ENCODE measurements at regions not wholly inside any gene's neighbourhood (a gene's known extent, or its start where the extent isn't known, plus 50 kb on each side); places are given as distances from the start of the nearest gene placed in this dataset.

GRCh38 chr1:182193908-182194550 is 132.5 kb upstream of the ZNF648 start:
- DNase-seq (ENCODE audit: low read depth), result peak; percentile 97

GRCh38 chr1:182192966-182193365 is 131.5 kb upstream of the ZNF648 start:
- DNase-seq (ENCODE audit: low read depth), result no peak

GRCh38 chr1:182192215-182192614 is 130.7 kb upstream of the ZNF648 start:
- no peak for DNase-seq (ENCODE audit: low read depth)

- no peak for DNase-seq (ENCODE audit: low read depth)
These were observed 130.0 kb upstream of the ZNF648 start for GRCh38 chr1:182191381-182192115.

- peak; percentile 52 for DNase-seq (ENCODE audit: low read depth)
These were observed 128.1 kb upstream of the ZNF648 start for GRCh38 chr1:182189535-182190066.

- DNase-seq (ENCODE audit: low read depth), result no peak
These were observed 125.2 kb upstream of the ZNF648 start for GRCh38 chr1:182186757-182187146.

GRCh38 chr1:182185842-182186756 is 124.6 kb upstream of the ZNF648 start:
- peak; percentile 74 for DNase-seq (ENCODE audit: low read depth)

GRCh38 chr1:182185136-182185535 is 123.6 kb upstream of the ZNF648 start:
- DNase-seq (ENCODE audit: low read depth), result no peak

GRCh38 chr1:182183606-182184005 is 122.1 kb upstream of the ZNF648 start:
- no peak for DNase-seq (ENCODE audit: low read depth)

- no peak for DNase-seq (ENCODE audit: low read depth)
These were observed 120.8 kb upstream of the ZNF648 start for GRCh38 chr1:182182311-182182710.

GRCh38 chr1:182181167-182181572 is 119.7 kb upstream of the ZNF648 start:
- DNase-seq (ENCODE audit: low read depth), result no peak

GRCh38 chr1:182175361-182175931 is 113.9 kb upstream of the ZNF648 start:
- peak; percentile 54 for DNase-seq (ENCODE audit: low read depth)

- DNase-seq (ENCODE audit: low read depth), result no peak
These were observed 113.0 kb upstream of the ZNF648 start for GRCh38 chr1:182174513-182174855.

- DNase-seq (ENCODE audit: low read depth), result peak; percentile 74
These were observed 112.4 kb upstream of the ZNF648 start for GRCh38 chr1:182173808-182174512.

GRCh38 chr1:182172699-182173098 is 111.2 kb upstream of the ZNF648 start:
- no peak for DNase-seq (ENCODE audit: low read depth)

- DNase-seq (ENCODE audit: low read depth), result peak; percentile 93
These were observed 109.5 kb upstream of the ZNF648 start for GRCh38 chr1:182170891-182171461.

GRCh38 chr1:182169203-182169602 is 107.7 kb upstream of the ZNF648 start:
- DNase-seq (ENCODE audit: low read depth), result peak; percentile 36

GRCh38 chr1:182166750-182167149 is 105.2 kb upstream of the ZNF648 start:
- peak; percentile 41 for DNase-seq (ENCODE audit: low read depth)

GRCh38 chr1:182166321-182166720 is 104.8 kb upstream of the ZNF648 start:
- no peak for DNase-seq (ENCODE audit: low read depth)

GRCh38 chr1:182164273-182164672 is 102.8 kb upstream of the ZNF648 start:
- no peak for DNase-seq (ENCODE audit: low read depth)

GRCh38 chr1:182163821-182164223 is 102.3 kb upstream of the ZNF648 start:
- DNase-seq (ENCODE audit: low read depth), result peak; percentile 95

Data from fibroblast of gingiva (primary cell).